ENCODE measurements at regions not wholly inside any gene's neighbourhood (a gene's known extent, or its start where the extent isn't known, plus 50 kb on each side); places are given as distances from the start of the nearest gene placed in this dataset.

- TF ChIP-seq CTCF (IDR thresholded peaks at IDR 0.05): no peak
- TF ChIP-seq POLR2A (IDR thresholded peaks at IDR 0.05): no peak
Measured at GRCh38 chrX:80335062-80335830, 85.0 kb upstream of the TENT5D start.

Measured in testis (tissue), 2 donors.